Thoracic aorta (tissue), 2 donors: ENCODE measurements at regions not wholly inside any gene's neighbourhood (a gene's known extent, or its start where the extent isn't known, plus 50 kb on each side); places are given as distances from the start of the nearest gene placed in this dataset.

Experiments used
- ATAC-seq: fragments of 150-250 bp; one replicate; pipeline ENCODE4 v1.8.0; 2017; ENCODE audit warnings: low read depth; ENCODE audit not compliant: insufficient number of reproducible peaks, low FRiP score
- DNase-seq: peaks from one replicate; pipeline ENCODE4 v3.0.0-alpha.2; 2020; ENCODE audit warnings: low spot score
- H3K27ac ChIP-seq, 2 donors: fragments of 200-600 bp; sonication (generic); 1 replicate in 1 of 2; 2 replicates in 1 of 2; pipeline ENCODE4 v1.5.1; 2016; ENCODE audit warnings: mild to moderate bottlenecking in 2 of 2, moderate library complexity in 2 of 2
- H3K27me3 ChIP-seq: fragments of 200-600 bp; sonication (generic); replicated peaks from 2 replicates; pipeline ENCODE4 v1.6.0; 2016; ENCODE audit warnings: mild to moderate bottlenecking; ENCODE audit not compliant: insufficient read depth
- H3K36me3 ChIP-seq: fragments of 200-600 bp; sonication (generic); one replicate; pipeline ENCODE4 v1.5.1; 2016
- H3K4me1 ChIP-seq, 2 donors: fragments of 200-600 bp; sonication (generic); 1 replicate in 1 of 2; 2 replicates in 1 of 2; pipeline versions ENCODE4 v1.5.1 to v1.6.0; 2016; ENCODE audit warnings: low read depth in 2 of 2, mild to moderate bottlenecking in 1 of 2; ENCODE audit not compliant: control insufficient read depth in 1 of 2
- H3K4me3 ChIP-seq: fragments of 200-600 bp; sonication (generic); 2 replicates; pipeline ENCODE4 v1.5.1; 2016; ENCODE audit warnings: mild to moderate bottlenecking
- H3K9me3 ChIP-seq: fragments of 200-600 bp; sonication (generic); 2 replicates; pipeline ENCODE4 v1.5.1; 2016
- TF ChIP-seq, protein P1 (sequence below): fragments of 200-600 bp; sonication (generic); IDR thresholded peaks from one replicate; pipeline ENCODE4 v1.5.1; 2019; ENCODE audit warnings: antibody characterized with exemption

DNA sequence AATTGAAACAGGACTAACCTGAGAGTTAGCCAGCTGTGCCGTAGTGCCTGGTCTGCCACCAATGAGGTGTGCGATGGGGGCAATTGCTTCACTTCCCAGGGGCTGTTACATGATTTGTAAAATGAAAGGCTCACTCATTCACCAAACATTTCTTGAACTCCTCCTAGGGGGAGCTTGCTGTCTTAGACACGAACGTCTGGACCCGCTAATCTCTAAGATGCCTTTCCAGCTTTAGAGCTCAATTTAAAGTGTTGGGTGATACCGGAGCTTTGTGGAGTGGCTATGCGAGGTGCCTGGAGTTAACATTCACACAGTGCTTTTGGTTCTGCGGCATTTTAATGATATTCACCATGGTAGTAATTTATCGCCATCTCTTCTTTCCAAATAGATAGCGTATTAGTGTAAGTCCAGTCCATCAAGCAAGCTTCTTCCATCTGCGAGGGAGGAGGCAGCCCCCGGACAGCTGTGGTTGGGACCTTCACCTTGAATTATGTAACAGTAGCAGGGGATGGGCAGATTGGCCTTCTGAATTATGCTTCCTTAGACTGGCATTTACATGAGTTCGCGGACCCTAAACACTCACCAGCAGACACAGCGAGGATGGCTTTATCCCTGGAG, 179.9 kb downstream of the ADSS2 start:
- Histone ChIP-seq H3K4me1 (peaks cover 7 to 16% of the 10 kb centered on the region in 2 donors), H3K27ac (peak overlapping the region; percentile 31 to 42), H3K9me3 (no peaks in the 10 kb centered on the region), H3K27me3 (no peaks in the 10 kb centered on the region), H3K4me3 (no peak overlapping the region), H3K36me3 (no peaks in the 10 kb centered on the region)
- TF ChIP-seq, protein P1, sequence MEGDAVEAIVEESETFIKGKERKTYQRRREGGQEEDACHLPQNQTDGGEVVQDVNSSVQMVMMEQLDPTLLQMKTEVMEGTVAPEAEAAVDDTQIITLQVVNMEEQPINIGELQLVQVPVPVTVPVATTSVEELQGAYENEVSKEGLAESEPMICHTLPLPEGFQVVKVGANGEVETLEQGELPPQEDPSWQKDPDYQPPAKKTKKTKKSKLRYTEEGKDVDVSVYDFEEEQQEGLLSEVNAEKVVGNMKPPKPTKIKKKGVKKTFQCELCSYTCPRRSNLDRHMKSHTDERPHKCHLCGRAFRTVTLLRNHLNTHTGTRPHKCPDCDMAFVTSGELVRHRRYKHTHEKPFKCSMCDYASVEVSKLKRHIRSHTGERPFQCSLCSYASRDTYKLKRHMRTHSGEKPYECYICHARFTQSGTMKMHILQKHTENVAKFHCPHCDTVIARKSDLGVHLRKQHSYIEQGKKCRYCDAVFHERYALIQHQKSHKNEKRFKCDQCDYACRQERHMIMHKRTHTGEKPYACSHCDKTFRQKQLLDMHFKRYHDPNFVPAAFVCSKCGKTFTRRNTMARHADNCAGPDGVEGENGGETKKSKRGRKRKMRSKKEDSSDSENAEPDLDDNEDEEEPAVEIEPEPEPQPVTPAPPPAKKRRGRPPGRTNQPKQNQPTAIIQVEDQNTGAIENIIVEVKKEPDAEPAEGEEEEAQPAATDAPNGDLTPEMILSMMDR = no peak
- DNase-seq = no peak
- no peak for ATAC-seq

DNA sequence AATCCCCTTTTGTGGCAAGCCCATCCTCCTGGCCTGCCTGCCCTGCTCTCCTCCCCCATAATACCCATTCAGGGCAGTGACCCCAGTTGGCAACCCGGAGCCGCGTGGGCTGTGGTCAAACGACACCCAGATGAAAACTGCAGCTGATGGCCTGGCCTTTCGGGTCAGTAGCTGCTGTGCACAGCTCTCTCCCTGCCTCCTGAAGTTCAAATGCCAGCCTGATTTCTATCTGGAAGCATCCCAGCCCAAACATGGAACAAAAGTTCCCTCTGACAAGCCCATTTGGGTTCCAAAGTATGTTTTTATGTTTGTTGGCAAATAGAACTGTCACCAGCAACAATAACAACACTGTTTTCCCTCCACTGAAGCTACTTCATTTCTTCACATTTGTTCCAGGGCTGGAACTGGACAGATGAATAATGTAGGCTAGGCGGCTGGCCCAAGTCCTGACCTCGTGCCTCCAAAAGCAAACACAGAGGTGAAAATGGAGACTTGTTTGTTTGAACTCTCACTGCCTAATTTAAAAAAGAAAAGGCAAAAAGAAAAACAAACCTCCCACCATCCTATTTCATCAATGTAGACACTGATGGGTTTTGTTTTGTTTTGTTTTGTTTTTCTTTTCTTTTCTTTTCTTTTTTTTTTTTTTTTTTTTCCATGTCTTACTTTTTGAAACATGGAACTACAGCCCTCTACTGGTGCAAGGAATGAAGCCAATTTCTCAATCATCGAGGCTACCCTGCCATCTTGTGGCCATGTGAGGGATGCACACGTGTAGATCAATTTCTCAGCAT, 179.0 kb downstream of the ADSS2 start:
- no peak overlapping the region for H3K4me3 ChIP-seq
- no peaks in the 10 kb centered on the region for H3K36me3 ChIP-seq
- H3K9me3 ChIP-seq = no peaks in the 10 kb centered on the region
- peak overlapping the region; percentile 31 to 42 for H3K27ac ChIP-seq
- no peaks in the 10 kb centered on the region for H3K27me3 ChIP-seq
- TF ChIP-seq, protein P1 = peak; percentile 83
- ATAC-seq = peak; percentile 71
- no peak for DNase-seq
- peaks cover 7 to 16% of the 10 kb centered on the region in 2 donors for H3K4me1 ChIP-seq

DNA sequence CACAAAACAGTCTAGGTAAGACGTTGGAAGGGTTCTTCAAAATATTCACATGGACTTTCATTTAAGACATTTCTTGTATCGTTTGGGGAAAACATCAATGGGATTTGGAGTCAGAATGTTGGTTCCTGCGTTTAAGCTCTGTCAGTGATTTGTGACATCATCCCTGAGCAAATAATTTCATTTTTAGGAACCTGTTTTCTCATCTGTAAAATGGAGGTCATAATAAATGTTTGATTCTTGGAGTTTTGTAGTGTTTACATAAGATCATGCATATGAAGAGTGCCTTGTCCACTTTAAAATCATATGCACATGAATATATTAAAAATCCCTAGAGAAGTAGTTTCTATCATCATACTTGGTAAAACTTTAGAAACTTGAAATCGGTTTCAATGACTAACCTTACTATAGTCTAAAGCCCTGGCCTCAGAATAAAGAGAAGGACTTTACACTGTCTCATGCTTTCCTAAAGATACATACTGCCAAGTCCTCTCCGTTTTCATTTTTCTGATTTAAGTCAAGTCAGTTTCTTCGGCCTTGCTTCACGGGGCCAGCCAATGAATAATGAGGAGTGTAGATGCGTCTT, 178.4 kb downstream of the ADSS2 start:
- no peak for DNase-seq
- ATAC-seq = no peak
- H3K9me3 ChIP-seq = no peaks in the 10 kb centered on the region
- TF ChIP-seq, protein P1 = peak; percentile 4
- H3K4me3 ChIP-seq = peak overlapping the region; percentile 43
- H3K4me1 ChIP-seq = peaks cover 7 to 16% of the 10 kb centered on the region in 2 donors
- H3K27me3 ChIP-seq = no peaks in the 10 kb centered on the region
- H3K36me3 ChIP-seq = no peaks in the 10 kb centered on the region
- H3K27ac ChIP-seq = no peak overlapping the region

DNA sequence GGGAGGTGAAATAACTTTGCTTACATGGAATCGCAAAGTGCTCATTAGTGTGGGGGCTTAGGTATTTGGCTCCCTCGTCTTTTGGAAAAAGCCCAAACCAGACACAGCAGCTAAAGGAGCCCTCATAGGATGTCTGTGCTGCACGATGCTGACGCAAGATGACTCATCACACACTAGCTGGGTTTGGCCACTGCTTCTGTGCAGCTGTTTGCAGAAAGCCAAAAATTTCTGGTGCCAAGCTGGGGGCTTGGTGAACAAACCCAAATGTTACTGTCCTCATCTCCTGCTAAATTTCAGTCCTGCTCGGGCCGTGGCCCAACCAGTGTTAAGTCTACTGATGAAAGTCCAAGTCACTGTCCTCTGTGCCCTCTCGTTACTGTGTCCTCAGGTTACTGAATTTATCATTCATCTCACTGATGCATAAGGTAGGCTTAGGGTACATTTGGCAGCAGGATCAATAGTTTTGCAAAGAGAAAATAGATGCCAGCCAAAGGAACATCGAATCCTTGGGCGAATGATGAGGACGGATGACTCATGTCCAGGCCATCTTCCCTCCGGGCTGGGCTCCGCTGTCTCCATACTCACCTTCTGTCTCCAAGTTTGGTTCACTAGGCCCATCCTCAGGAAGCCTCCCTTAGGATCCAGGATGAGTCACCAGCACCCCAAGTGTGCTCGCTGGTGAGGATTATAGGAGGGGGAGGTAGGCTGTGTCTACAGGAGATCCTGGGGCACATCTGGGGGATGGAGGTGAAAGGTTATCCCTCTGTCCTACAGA, 177.7 kb downstream of the ADSS2 start:
- Histone ChIP-seq H3K9me3 (no peaks in the 10 kb centered on the region), H3K27me3 (no peaks in the 10 kb centered on the region), H3K4me3 (peak overlapping the region; percentile 43), H3K27ac (no peak overlapping the region), H3K4me1 (peaks cover 7 to 16% of the 10 kb centered on the region in 2 donors), H3K36me3 (no peaks in the 10 kb centered on the region)
- ATAC-seq (peak; percentile 38), DNase-seq (peak; percentile 23)
- TF ChIP-seq, protein P1 = no peak
